ENCODE measurements at regions not wholly inside any gene's neighbourhood (a gene's known extent, or its start where the extent isn't known, plus 50 kb on each side); places are given as distances from the start of the nearest gene placed in this dataset.

DNA sequence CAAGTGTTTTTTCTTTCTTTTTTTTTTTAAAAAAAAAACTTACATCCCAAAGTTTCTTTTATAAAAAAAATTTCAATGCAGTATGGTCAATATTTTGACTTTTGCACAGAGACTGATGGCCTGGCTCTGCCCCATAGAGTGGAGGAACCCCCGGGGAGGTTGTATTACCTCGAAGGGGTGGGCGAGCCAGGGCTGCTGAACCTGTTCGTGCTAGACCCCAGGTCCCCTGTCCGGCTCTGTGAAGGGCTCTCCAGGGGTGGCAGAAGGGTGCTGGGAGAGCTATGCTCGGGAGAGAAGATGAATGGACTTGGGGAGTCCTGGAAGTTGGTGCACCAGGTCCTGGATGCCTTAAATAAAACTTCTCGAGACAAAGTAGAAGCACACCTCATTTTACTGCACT lies 446.4 kb upstream of the KLF6 start:
- ChIA-PET POLR2A (no interaction called here), CTCF (no interaction called here)
- Histone ChIP-seq H3K27me3 (replicated peaks; ENCODE audit: control insufficient read depth, insufficient read depth, low read length) (no peaks in the 10 kb centered on the region), H3K4me3 (ENCODE audit: low read depth, low read length) (no peak overlapping the region), H3K9me3 (no peaks in the 10 kb centered on the region), H3K36me3 (ENCODE audit: control insufficient read depth, insufficient read depth, low read length) (no peaks in the 10 kb centered on the region), H3K4me1 (no peaks in the 10 kb centered on the region)
- H3K4me3 Mint-ChIP-seq (ENCODE audit: unreplicated experiment): no peak overlapping the region
- no peaks in the 10 kb centered on the region for H3K36me3 Mint-ChIP-seq (ENCODE audit: insufficient read depth, unreplicated experiment)
- H3K9me3 Mint-ChIP-seq (ENCODE audit: unreplicated experiment): no peaks in the 10 kb centered on the region
- TF ChIP-seq CTCF (IDR thresholded peaks at IDR 0.05; ENCODE audit: insufficient read depth in 1 of 2, low read depth in 1 of 2, low read length in 1 of 2, severe bottlenecking in 1 of 2, unreplicated experiment in 1 of 2): no peak
- DNase-seq: no peak
- BruUV-seq (replicated peaks): no TSS peak
- H3K4me1 Mint-ChIP-seq (ENCODE audit: low read depth, unreplicated experiment): no peaks in the 10 kb centered on the region
- peaks cover 4% of the 10 kb centered on the region for H3K27me3 Mint-ChIP-seq (ENCODE audit: insufficient read depth, unreplicated experiment)
- intact Hi-C loops (cut with micrococcal nuclease; ENCODE audit: unreplicated experiment): no loop called here
- H3K27ac Mint-ChIP-seq (ENCODE audit: unreplicated experiment): no peak overlapping the region

DNA sequence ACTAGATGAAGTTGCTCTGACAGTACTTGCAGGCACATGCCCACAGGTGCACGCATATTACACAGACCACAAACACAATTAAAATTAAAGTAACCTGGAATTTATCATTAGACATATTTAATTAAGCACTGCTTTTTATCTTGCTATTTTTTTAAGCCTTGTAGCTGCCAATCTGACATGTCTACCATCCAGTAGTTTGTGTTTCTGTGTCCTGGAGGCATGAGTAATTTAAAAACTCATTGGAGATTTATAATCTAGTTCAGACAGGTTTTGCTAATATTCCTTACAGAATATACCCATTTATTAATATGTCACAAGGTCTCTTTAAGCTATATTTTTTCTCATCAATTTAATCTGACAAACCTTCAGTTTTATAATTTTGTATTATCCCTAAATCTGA lies 445.0 kb upstream of the KLF6 start:
- POLR2A ChIA-PET: no interaction called here
- H3K4me1 Mint-ChIP-seq (ENCODE audit: low read depth, unreplicated experiment): no peaks in the 10 kb centered on the region

GRCh38 chr10:4229106-4229505 lies 444.1 kb upstream of the KLF6 start:
- no peak for TF ChIP-seq CTCF (IDR thresholded peaks at IDR 0.05; ENCODE audit: insufficient read depth in 1 of 2, low read depth in 1 of 2, low read length in 1 of 2, severe bottlenecking in 1 of 2, unreplicated experiment in 1 of 2)
- Histone ChIP-seq H3K4me1 (no peaks in the 10 kb centered on the region), H3K9me3 (no peaks in the 10 kb centered on the region), H3K36me3 (ENCODE audit: control insufficient read depth, insufficient read depth, low read length) (no peaks in the 10 kb centered on the region), H3K4me3 (ENCODE audit: low read depth, low read length) (no peak overlapping the region), H3K27me3 (replicated peaks; ENCODE audit: control insufficient read depth, insufficient read depth, low read length) (no peaks in the 10 kb centered on the region)
- POLR2A ChIA-PET: no interaction called here
- Mint-ChIP-seq H3K4me3 (ENCODE audit: unreplicated experiment) (no peak overlapping the region), H3K4me1 (ENCODE audit: low read depth, unreplicated experiment) (no peaks in the 10 kb centered on the region), H3K9me3 (ENCODE audit: unreplicated experiment) (no peaks in the 10 kb centered on the region), H3K27me3 (ENCODE audit: insufficient read depth, unreplicated experiment) (peaks cover 4% of the 10 kb centered on the region), H3K36me3 (ENCODE audit: insufficient read depth, unreplicated experiment) (no peaks in the 10 kb centered on the region), H3K27ac (ENCODE audit: unreplicated experiment) (no peak overlapping the region)
- CTCF ChIA-PET: no interaction called here
- no TSS peak for BruUV-seq (replicated peaks)
- no peak for DNase-seq
- intact Hi-C loops (cut with micrococcal nuclease; ENCODE audit: unreplicated experiment): no loop called here

More for the DNA sequence above, 445.0 kb upstream of the KLF6 start:
- peaks cover 4% of the 10 kb centered on the region for H3K27me3 Mint-ChIP-seq (ENCODE audit: insufficient read depth, unreplicated experiment)
- H3K27ac Mint-ChIP-seq (ENCODE audit: unreplicated experiment): no peak overlapping the region
- no peaks in the 10 kb centered on the region for H3K9me3 Mint-ChIP-seq (ENCODE audit: unreplicated experiment)
- Histone ChIP-seq H3K4me1 (no peaks in the 10 kb centered on the region), H3K4me3 (ENCODE audit: low read depth, low read length) (no peak overlapping the region), H3K27me3 (replicated peaks; ENCODE audit: control insufficient read depth, insufficient read depth, low read length) (no peaks in the 10 kb centered on the region), H3K36me3 (ENCODE audit: control insufficient read depth, insufficient read depth, low read length) (no peaks in the 10 kb centered on the region), H3K9me3 (no peaks in the 10 kb centered on the region)
- intact Hi-C loops (cut with micrococcal nuclease; ENCODE audit: unreplicated experiment): no loop called here
- CTCF ChIA-PET: no interaction called here
- DNase-seq: no peak
- no peak for TF ChIP-seq CTCF (IDR thresholded peaks at IDR 0.05; ENCODE audit: insufficient read depth in 1 of 2, low read depth in 1 of 2, low read length in 1 of 2, severe bottlenecking in 1 of 2, unreplicated experiment in 1 of 2)
- no peak overlapping the region for H3K4me3 Mint-ChIP-seq (ENCODE audit: unreplicated experiment)
- BruUV-seq (replicated peaks): no TSS peak
- no peaks in the 10 kb centered on the region for H3K36me3 Mint-ChIP-seq (ENCODE audit: insufficient read depth, unreplicated experiment)
